ENCODE measurements at regions not wholly inside any gene's neighbourhood (a gene's known extent, or its start where the extent isn't known, plus 50 kb on each side); places are given as distances from the start of the nearest gene placed in this dataset.

DNA sequence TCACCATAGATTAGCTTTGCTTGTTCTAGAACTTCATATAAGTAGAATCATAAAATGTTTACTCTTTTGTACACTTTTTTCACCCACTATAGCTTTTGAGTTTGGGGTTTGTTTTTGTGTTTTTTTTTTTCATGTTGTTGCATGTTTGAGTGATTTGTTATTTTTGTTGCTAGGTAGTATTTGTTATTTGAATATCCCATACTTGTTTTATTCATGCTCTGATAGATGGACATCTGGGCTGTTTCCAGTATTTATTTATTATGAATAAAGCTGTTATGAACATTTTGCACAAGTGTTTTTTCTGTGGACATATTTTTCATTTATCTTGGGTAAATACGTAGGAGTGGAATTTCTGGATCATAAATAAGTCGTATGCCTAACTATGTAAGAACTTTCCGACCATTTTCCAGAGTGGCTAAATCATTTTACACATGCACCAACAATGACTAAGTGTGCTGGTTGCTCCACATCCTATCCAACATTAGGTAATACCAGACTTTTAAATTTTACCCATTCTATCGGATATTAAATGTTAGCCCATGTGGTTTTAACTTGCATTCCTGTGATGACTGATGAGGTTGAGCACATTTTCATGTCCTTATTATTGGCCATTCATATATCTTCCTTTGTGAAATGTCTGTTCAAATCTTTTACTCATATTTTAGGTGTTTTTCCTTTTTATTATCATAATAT, 69.1 kb upstream of the NR4A3 start:
- H3K9me3 Mint-ChIP-seq, result no peaks in the 10 kb centered on the region
- no peaks in the 10 kb centered on the region for H3K4me1 Mint-ChIP-seq (ENCODE audit: low read depth)
- peaks cover 6% of the 10 kb centered on the region for H3K27me3 Mint-ChIP-seq
- no peak overlapping the region for H3K4me3 Mint-ChIP-seq
- no peak overlapping the region for H3K27ac Mint-ChIP-seq
- no peak for DNase-seq
- H3K36me3 Mint-ChIP-seq (ENCODE audit: low read depth), result no peaks in the 10 kb centered on the region

DNA sequence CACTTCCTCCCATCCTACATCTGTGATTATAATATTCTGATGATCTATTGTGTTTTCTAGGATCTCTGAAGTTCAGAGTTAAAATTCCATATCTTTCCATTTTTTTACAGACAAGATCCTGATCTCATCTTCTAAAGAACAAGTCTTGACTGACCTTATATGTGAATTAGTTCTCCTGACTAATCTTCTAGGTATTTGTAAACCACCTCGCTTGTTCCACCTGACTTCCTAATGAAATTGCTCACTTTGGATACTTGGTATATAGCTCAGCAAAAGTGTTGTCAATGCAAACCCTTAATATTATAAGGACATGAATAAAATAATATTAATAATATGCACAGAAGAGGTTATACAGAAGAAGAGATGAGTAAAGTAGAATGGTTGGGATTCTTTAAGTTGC, 68.2 kb upstream of the NR4A3 start:
- no peaks in the 10 kb centered on the region for H3K4me1 Mint-ChIP-seq (ENCODE audit: low read depth)

DNA sequence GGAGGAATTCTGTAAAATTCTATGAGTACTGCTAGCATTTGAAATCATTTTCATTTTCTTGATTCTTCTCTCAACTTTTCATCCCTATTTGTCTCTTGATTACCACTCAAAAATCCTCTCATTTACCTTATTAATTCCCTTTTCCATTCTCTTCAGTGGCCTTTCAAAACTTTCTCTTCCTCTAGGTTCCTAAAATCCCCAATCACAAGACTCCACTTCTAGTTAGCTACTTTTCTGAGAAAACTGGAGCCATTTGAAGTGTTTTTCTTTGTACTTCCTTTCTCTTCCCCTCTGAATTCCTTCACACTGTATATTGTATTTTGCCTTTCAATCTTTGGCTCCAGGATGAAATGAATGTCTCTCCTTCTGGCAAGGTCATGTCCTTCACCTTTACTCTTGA, 61.3 kb upstream of the NR4A3 start:
- no peak for DNase-seq
- H3K36me3 Mint-ChIP-seq (ENCODE audit: low read depth), result no peaks in the 10 kb centered on the region
- H3K4me1 Mint-ChIP-seq (ENCODE audit: low read depth), result no peaks in the 10 kb centered on the region
- H3K4me3 Mint-ChIP-seq, result no peak overlapping the region
- H3K9me3 Mint-ChIP-seq, result no peaks in the 10 kb centered on the region
- peaks cover 8% of the 10 kb centered on the region for H3K27me3 Mint-ChIP-seq
- no peak overlapping the region for H3K27ac Mint-ChIP-seq

More for the DNA sequence above, 68.2 kb upstream of the NR4A3 start:
- Mint-ChIP-seq H3K27me3 (peaks cover 6% of the 10 kb centered on the region), H3K4me3 (no peak overlapping the region), H3K9me3 (no peaks in the 10 kb centered on the region), H3K27ac (no peak overlapping the region), H3K36me3 (ENCODE audit: low read depth) (no peaks in the 10 kb centered on the region)
- DNase-seq, result no peak

DNA sequence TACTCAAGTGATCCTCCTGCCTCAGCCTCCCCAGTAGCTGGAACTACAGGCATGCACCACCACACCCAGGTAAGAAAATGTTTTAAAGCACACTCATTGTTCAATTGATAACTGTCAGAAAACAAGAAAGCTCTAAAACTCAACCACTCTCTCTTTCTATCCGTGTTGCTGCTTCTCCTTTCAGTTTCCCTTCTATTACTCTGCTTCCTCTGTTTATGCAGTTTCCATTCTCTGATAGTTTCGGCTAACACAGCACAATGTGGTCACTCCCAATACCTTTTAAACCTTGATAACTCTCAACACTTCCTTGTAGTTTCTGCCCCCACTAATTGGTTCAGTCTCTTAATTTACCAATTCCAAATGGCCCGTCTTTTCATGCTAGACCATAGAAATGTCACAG, 59.2 kb upstream of the NR4A3 start:
- no peak overlapping the region for H3K27ac Mint-ChIP-seq
- H3K27me3 Mint-ChIP-seq, result peaks cover 6% of the 10 kb centered on the region
- no peaks in the 10 kb centered on the region for H3K36me3 Mint-ChIP-seq (ENCODE audit: low read depth)
- no peak overlapping the region for H3K4me3 Mint-ChIP-seq
- H3K4me1 Mint-ChIP-seq (ENCODE audit: low read depth), result no peaks in the 10 kb centered on the region
- no peaks in the 10 kb centered on the region for H3K9me3 Mint-ChIP-seq
- no peak for DNase-seq
